ENCODE measurements at regions not wholly inside any gene's neighbourhood (a gene's known extent, or its start where the extent isn't known, plus 50 kb on each side); places are given as distances from the start of the nearest gene placed in this dataset.
"Not testable (repeated sequence)": the region's sequence is repeated elsewhere in the genome, so short reads cannot be mapped to it uniquely, and the experiment has no call there.

- in situ Hi-C loops (cut with HindIII; ENCODE audit: low pct_ligation_motif_present, low pct_unique_long_range_greater_than_20kb, low sequenced_read_pairs); DNase-seq: not testable (repeated sequence)
Measured at GRCh38 chr1:223895950-223896349, 50.2 kb upstream of the TP53BP2 start.
